HG03558 (cell line): ENCODE measurements at regions not wholly inside any gene's neighbourhood (a gene's known extent, or its start where the extent isn't known, plus 50 kb on each side); places are given as distances from the start of the nearest gene placed in this dataset.

ENCODE experiments used
- ATAC-seq: cut with Tn5 transposase; IDR thresholded peaks from one replicate; pipeline ENCODE4 v1.9.1; 2021; ENCODE audit warnings: moderate number of reproducible peaks; ENCODE audit not compliant: unreplicated experiment; ENCODE audit errors: extremely low read depth

DNA sequence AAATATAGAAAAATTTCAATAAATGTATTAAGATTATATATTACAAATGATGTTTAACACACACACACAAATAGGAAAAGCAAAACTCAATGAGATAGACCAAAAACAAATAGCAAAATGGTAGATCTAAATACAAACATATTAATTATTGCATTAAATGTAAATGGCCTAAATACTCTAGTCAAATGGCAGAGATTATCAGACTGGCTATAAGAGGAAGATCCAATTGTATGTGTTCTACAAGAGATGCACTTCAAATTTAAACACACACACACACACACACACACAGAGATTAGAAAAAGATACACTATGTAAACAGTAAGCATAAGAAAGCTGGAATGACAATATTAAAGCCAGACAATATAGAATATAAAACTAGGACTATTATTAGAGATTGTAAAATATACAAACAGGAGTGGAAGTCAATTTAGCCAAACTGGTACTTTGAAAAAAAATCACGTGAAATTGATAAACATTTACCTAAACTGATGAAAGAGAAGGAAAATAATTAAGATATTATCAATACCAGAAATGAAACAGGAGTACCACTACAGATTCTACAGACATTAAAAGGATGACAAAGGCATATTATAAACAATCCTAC is 150.5 kb downstream of the TBXT start:
- no peak for ATAC-seq

DNA sequence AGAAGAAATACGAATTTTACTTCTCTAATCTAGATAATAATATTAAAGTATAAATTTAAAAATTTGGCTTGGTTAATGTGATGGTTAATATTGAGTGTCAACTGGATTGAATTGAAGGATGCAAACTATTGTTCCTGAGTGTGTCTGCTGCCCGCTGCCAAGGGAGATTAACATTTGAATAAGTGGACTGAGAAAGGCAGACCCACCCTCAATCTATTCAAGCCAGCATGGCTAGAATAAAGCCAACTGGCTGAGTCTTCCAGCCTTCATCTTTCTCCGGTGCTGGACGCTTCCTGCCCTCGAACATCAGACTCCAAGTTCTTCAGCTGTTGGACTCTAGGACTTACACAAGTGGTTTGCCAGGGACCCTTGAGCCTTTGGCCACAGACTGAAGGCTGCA is 152.7 kb downstream of the TBXT start:
- no peak for ATAC-seq

DNA sequence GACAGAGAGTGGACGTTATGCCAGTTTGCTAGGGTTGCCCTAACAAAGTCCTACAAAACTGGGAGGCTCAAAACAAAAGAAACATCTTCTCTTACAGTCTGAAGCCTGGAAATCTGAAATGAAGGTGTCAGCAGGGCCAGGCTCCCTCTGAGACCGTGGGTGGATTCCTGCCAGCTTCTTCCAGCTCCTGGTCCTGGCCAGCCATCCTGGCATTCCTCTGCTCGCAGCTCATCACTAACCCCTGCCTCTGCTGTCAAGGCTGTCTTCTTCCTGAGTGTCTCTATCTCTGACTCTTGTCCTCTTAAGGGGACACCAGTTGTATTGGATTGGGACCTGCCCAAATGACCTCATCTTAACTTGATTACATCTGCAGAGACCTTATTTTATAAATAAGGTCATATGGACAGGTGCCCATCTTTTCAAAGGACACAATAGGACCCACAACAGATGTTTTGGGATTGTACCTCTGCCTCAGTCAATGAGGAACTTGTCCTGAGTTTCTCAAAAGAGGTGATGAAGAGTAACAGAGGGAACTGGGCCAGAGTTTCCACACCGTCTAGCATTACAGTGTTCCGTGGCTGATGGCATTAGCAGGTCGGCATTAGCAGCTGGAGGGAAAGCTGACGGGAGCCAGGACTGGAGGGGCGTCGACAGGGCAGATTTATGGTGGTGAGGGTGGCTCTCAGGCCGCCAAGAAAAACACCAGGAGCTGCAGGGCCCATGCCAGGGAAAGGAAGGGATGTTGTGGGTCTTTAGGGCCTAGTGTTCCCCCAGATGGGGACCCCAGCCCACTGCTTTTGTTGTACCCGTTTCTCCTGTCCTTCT is 157.3 kb downstream of the TBXT start:
- no peak for ATAC-seq

DNA sequence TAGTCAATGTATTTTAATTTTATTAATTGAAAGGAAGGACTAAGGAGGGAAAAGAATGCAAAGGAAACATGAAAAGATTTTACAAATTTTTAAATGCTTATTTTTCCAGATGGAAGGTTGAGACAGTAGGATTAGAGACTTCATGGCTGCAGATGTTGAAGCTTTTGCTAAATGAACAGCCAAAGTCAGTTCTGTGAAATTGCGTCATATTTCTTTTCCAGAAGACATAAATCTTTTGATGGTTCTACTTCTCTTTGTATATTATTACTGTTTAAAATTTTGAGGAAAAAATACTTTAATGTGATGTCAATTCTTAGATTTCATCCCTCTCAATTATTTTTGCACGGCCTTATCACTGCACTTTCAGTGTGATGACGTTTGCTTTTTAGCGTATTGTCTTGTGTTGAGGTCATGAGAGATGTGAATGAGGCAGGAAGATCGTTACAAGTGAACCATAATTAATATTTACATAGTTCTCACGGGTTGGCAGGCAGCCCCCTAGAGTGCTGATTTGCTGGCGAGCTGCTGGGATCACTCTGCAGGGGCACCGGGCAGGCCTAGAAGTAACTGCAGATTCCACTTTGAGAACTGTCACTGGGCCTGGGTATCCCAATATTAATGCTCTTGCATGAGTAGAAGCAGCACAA is 158.1 kb downstream of the TBXT start:
- ATAC-seq: no peak

DNA sequence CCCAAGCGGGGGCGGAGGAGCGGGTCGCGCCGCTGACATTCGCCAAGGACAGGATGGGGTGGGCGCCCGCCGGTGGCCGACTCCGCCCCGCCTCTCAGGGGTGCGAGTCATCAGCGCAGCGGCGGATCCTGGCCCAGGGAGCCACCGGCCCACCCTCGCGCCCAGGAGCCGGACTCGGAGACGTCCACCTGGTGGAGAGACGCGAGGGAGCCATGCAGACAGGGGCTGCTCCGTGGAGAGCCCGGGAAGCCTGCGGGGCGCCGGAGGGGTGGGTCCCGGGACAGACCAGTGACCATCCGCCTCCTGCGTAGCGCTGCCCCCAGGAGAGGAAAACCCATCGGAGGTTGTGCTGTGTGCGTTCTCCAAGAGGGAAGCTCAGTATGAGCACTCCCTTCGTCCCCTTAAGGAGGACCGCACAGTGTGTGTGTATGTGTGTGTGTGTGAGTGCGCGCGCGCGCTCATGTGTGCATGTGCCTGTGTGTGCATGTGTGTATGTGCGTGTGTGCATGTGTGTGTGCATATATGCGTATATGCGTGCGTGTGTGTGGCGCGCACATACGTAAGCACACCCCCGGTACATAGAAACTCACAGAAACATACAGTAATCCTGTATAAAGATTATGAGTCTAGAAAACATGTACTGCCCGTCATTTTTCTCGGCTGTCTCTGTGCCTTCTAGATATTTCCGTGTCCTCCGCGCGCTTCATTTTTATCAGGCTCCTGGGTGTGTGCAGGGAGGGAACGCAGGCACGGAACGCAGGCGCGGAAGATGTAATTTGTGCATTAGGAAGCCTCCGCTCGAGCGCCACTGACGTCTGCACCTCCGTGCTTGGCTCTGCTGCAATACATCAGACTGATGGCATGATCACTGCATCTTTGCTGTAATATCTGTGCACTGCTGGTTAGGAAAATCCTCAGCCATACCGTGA is 158.9 kb downstream of the TBXT start:
- ATAC-seq: no peak

DNA sequence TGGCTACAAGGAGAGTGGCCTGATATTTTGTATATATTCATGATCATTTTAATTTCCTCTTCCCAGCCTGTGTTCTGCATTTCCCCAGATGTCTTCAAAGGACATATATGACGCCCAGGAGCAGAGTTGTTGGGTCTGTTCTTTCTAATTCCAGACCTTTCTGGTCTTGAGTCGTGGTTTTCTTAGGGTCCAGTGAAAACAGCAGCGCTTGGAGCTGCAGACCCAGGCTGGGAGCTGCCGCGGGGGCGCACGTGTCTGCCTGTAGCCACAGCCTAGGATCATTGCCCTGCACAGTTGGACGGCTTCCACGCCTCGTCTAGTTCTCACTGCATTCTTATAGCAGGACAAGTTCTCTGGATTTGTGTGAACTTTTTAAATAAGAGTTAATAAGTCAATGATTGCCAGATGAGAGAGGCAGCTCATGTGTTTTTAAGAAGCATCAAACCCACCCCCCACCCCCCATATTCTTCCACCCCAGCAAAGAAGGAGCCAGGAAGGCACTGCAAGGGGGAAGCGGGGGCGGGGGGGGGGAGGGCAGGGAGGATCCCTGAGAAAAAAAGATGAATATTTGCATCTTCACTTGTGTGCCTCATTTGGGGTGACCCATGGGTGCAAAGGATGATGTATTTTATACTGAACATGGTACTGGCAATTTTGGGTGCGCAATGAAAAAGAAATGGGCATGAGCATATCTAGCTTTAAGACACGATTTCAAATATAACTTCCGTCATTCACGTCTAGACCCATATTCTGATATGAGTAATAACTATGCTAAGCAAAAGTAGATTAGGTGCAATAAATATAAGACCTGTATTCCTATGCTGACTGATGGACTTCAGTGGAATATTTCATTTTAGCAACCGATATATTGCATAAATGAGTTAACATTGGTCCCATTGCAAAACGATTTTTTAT is 160.0 kb downstream of the TBXT start:
- no peak for ATAC-seq

DNA sequence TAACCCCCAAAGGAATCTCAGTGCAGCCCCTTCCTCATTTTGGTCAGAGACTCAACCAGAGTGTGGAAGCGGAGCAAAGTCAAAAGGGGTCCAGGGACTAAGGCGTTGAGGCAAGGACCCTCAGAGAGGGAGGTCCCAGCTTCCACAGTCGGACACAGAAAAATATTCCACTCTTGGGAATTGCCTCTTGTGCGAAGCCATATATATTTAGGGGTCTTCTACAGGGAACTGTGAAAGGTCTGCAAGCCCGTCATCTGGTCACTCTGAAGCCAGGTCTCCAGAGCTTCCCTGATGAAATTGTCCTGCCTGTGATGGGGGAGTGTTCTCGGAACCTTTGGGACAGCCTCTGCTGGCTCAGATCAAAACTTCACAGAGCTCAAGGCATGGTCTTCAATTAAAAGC is 160.8 kb downstream of the TBXT start:
- no peak for ATAC-seq

DNA sequence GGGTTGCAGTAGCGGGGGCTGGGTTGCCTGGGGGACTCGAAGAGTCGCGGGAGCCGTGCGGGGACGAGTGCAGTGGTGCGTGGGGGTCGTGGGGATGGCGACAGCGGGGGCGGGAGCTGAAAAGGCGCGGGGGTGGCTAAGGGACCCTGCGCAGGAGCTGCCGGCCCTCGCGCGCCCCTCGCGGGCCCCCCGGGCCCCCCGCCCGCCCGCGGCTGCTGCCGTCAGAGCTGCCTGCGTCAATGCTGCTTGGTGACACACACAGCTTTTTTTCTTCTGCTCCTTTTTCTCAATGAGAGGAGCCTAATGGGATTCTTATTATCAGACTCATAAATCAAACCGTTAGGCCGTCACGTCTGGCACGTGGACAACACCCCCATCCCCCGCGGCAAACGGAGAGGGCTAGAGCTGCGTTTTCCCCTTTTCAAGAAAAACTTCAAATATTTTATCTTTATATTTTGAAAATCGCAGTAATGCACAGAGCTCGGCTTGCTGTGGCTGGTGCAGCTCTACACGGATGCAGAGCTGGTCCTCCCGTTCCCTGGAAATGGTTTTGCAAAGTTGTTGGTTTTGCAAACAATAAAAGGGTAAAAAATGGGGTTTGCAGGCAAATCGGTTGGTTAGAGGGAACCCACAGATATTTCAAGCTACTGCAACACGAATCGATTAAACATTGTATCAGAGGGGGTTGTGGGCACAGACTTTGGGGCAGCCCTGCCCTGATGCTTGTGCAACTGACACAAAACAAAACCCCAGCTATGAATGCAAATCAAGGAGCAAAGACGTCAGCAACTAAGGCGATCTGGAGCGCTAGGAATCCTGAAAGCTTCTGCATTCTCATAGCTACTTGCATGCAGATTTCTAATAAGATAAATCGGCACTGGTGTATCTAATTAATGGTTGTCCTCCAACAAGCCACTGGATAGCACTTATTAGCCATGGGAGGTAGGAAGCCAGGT is 161.4 kb downstream of the TBXT start:
- no peak for ATAC-seq

DNA sequence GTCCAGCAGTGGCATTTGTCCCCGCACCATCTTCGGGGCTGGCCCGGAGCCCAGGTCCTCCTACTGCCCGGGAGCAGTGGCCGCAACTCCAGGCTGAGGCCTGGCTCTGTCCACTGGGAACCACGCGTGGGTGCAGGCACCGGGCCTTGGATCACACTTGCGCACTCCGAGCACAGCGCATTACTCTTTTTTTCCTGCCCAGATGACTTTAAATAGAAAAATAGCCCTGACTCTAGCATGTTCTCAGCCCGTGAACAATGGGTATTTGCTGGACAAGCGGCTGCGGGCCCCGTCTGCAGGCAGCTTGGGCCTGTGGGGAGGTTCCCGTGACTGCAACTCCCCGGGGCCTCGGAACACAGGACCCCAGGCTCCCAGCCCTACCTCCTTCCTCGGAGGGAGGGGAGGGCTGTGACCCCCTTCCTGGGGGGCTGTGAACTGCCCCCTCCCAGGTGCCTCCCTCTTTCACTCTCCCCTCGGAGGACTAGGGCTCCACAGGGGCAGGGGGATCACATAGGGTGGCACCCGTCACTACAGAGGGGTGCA is 162.2 kb downstream of the TBXT start:
- ATAC-seq: no peak

DNA sequence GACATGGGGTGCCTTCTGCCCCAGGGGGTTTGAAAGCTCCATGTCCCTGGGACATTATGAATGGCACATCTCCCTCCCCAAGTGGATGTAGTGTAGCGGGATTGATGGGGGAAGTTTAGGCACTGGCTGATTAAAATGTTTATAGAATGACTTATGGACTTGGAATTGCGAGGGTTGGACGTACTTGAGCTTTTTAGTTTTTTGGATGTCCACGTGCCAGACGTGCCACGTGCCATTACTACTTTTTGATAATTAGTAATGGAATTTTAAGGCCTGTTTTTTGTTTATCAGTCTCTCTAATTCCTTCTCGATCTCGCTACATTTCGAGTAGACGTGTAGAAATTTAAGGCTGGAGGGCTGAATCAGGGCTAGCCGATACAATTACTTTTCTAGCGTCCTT is 162.8 kb downstream of the TBXT start:
- no peak for ATAC-seq

DNA sequence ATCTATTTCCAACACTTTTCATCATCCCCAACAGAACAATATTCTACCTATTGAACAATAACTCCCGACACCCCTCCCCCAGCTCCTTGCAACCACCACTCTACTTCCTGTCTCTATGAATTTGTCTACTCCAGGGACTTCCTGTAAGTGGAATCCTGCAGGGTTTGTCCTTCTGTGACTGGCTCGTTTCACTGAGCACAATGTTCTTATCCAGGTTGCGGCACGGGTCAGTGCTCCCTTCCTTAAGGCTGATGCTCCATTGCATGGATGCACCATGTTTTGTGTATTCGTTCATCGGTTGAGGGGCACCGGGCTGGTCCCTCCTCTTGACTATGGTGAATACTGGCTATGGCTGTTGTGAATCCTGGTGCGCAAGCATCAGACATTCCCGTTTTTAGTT is 163.2 kb downstream of the TBXT start:
- no peak for ATAC-seq

DNA sequence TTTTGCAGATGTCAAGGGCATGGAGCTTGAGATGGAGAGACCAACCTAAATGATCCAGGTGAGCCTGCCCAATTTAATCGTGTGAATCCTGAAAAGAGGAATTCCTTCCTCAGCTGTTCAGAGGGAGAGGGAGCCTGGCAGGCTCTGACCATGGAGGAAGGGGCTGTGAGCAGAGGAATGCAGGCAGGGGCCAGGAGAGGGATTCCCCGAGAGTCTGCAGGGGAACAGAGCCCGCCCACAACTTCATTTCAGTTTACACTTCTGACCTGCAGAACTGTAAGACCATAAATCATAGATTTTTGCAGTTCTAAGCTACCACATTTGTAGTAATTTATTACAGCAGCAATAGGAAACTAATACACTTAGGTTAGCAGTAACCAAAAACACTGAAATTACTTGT is 164.1 kb downstream of the TBXT start:
- no peak for ATAC-seq

DNA sequence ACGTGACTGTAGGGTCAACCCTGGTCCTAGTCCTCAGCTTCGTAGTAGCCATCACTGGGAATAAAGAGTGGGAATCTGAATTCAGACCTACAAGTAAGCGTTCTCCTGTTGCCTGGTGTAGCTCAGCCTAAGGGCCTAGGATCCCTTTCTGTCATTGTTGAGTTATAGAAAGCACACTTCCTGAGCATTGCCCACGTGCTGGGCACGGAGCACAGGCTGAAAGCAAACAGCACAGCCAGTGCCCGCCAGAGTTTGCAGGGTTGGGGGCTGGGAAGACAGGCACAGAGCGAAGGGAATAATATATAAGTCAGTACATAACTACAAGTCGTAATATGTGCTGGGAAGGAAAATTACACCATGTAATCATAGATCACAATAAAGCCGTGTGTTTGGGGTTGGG is 166.3 kb downstream of the TBXT start:
- ATAC-seq: no peak

DNA sequence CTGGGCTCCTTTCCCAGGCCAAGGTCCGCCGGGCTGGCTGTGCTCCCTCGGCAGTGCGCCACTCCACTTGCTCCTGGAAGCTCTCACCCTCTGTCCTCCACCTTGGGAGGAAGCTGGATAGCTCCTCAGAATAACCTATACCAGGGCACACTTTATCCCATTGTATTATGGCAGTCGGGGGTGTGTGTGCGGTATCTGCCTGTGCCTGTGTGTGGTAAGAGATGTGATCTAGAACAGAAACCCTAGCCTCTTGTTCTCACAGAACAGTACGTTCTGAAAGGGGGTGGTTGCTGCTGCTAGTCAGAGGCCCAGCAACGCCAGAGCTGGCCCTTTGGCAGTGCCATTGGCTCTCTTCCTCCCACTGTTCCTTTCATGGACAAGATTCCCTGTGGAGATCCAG is 168.4 kb downstream of the TBXT start:
- no peak for ATAC-seq

DNA sequence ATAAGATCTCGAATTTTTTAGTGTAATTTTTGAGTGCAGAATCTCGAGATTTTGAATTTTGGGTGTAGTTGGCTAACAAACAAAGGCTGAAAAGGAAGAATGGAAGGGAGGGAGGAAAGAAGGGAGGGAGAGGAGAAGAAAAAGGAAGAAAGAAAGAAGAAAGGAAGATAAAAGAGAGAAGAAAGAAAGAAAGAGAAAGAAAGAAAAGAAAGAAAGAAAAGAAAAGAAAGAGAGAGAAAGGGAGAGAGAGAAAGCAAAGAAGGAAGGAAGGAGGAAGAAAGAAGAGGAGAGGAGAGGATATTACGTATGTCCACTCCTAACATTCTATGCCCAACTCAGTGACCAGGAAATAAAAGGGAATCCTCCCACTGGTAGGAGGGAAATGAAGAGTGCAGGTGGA is 169.6 kb downstream of the TBXT start:
- ATAC-seq: no peak

DNA sequence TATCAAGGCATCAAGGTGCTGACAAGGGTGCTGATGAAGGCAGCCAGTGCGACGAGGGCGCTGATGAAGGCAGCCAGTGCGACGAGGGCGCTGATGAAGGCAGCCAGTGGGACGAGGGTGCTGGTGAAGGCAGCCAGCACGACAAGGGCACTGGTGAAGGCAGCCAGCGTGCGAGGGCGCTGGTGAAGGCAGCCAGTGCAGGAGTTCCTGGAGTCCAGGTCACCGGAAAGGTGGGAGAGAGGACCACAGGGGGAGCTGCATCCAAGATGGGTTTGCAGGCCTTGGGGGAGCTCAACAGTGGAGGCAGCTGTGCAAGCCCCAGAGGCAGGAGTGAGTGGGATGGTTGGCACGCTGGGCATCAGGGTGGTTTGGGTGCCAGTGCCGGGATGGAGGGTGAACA is 176.3 kb downstream of the TBXT start:
- no peak for ATAC-seq

DNA sequence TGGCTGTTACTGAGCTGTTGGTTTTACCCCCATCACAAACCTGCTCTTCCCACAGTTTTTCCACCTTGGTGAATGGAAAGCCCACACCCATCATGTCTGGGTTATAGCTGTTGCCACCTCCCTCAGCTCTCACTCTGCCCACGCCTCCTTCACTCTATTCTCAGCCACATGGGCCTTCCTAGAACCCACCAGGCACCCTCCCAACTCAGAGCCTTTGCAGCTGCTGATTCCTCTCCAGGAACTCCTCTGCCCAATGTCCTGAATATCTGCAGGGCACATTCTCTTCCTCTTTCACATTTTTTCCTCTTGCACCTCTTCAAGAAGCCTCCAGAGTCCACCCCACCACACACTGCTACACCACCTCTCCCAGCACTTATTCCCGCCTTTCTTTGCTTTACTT is 177.4 kb downstream of the TBXT start:
- no peak for ATAC-seq

DNA sequence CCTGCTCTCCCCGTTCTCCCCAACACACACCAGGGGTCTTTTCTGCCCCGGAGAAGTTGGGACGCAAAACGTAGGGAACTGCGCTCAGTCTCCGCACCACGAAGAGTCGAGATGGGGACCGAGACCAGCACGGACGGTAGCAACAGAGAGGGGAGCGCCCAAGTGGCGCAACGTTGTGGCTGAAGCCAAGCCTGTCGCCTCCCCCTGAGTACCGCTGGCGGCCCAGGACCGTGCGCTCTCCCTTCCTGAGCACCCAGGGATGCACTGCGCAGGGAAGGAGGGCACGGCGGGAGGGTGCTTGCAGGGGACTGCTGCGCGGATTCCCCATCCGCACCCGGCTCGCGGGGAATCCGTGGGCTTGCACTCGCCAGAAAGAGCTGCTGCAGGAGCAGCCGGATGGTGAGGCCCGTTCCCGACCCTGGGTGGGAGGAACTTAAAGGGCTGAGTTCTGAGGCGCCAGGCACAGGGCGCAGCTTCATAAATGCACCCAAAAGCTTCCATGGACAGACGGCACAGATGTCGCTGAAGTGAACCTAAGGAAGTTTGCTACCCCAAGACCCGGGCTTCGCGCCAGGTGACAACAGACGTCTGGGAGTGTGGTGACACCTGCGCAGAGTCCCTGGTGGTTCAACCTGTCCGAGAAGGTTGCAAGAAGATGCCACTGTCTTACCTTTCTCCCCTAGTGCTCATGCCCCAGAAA is 178.7 kb downstream of the TBXT start:
- no peak for ATAC-seq
